GM23338 (cell line): ENCODE measurements at regions not wholly inside any gene's neighbourhood (a gene's known extent, or its start where the extent isn't known, plus 50 kb on each side); places are given as distances from the start of the nearest gene placed in this dataset.

Source experiments
- ATAC-seq: fragments of 200-7000 bp; cut with Tn5 transposase; 3 replicates; pipeline ENCODE4 v1.9.1; 2020
- DNase-seq: peaks from one replicate; pipeline ENCODE4 v3.0.0-alpha.2; 2015; ENCODE audit warnings: low spot score
- H2AFZ ChIP-seq: fragments of 200-600 bp; sonication (generic); 2 replicates; pipeline ENCODE4 v1.8.0; 2016; ENCODE audit warnings: antibody characterized with exemption, mild to moderate bottlenecking, moderate library complexity
- H3F3A ChIP-seq: fragments of 200-600 bp; sonication (generic); replicated peaks from 2 replicates; pipeline ENCODE4 v1.8.0; 2017; ENCODE audit warnings: antibody characterized with exemption, mixed run types, low read depth
- H3K27ac ChIP-seq: fragments of 200-600 bp; sonication (generic); 2 replicates; pipeline ENCODE4 v1.6.1; 2016; ENCODE audit warnings: low read depth
- H3K27me3 ChIP-seq: fragments of 200-600 bp; sonication (generic); 2 replicates; pipeline ENCODE4 v1.8.0; 2016; ENCODE audit warnings: mild to moderate bottlenecking, mixed run types, moderate library complexity; ENCODE audit not compliant: insufficient read depth
- H3K36me3 ChIP-seq: fragments of 200-600 bp; sonication (generic); 2 replicates; pipeline ENCODE4 v1.8.0; 2016; ENCODE audit warnings: mild to moderate bottlenecking; ENCODE audit not compliant: insufficient read depth
- H3K4me1 ChIP-seq: fragments of 200-600 bp; sonication (generic); 2 replicates; pipeline ENCODE4 v1.8.0; 2016; ENCODE audit warnings: mild to moderate bottlenecking, moderate library complexity; ENCODE audit not compliant: insufficient read depth
- H3K4me2 ChIP-seq: fragments of 200-600 bp; sonication (generic); 2 replicates; pipeline ENCODE4 v1.7.1; 2017; ENCODE audit warnings: mixed run types
- H3K4me3 ChIP-seq: fragments of 200-600 bp; sonication (generic); 2 replicates; pipeline ENCODE4 v1.6.1; 2016; ENCODE audit warnings: mixed run types
- H3K79me2 ChIP-seq: fragments of 200-600 bp; sonication (generic); replicated peaks from 2 replicates; pipeline ENCODE4 v1.8.0; 2017; ENCODE audit warnings: mild to moderate bottlenecking; ENCODE audit not compliant: insufficient read depth
- H3K9me2 ChIP-seq: fragments of 200-600 bp; sonication (generic); 2 replicates; pipeline ENCODE4 v1.8.0; 2017; ENCODE audit not compliant: insufficient read depth
- H4K20me1 ChIP-seq: fragments of 200-600 bp; sonication (generic); replicated peaks from 2 replicates; pipeline ENCODE4 v1.8.0; 2017; ENCODE audit warnings: mild to moderate bottlenecking; ENCODE audit not compliant: insufficient read depth
- H3K27ac Mint-ChIP-seq: 2 replicates; pipeline ENCODE4 v1.8.0; 2020; ENCODE audit warnings: inconsistent platforms, mild to moderate bottlenecking, moderate library complexity, mixed read lengths
- H3K27me3 Mint-ChIP-seq: 3 replicates; pipeline ENCODE4 v1.8.0; 2022; ENCODE audit warnings: low read depth, mild to moderate bottlenecking, moderate library complexity, mixed read lengths, inconsistent platforms; ENCODE audit not compliant: insufficient read depth, poor library complexity
- H3K36me3 Mint-ChIP-seq: 3 replicates; pipeline ENCODE4 v1.8.0; 2021; ENCODE audit warnings: low read depth, mild to moderate bottlenecking, inconsistent platforms, moderate library complexity, mixed read lengths
- H3K4me1 Mint-ChIP-seq: 3 replicates; pipeline ENCODE4 v1.8.0; 2020; ENCODE audit warnings: mild to moderate bottlenecking, inconsistent platforms, mixed read lengths
- H3K4me3 Mint-ChIP-seq: 3 replicates; pipeline ENCODE4 v1.8.0; 2021; ENCODE audit warnings: moderate library complexity, mild to moderate bottlenecking, inconsistent platforms, mixed read lengths
- H3K9me3 Mint-ChIP-seq: 3 replicates; pipeline ENCODE4 v1.8.0; 2020; ENCODE audit warnings: moderate library complexity, mild to moderate bottlenecking, inconsistent platforms, mixed read lengths
- CREB1 ChIP-seq: fragments of 250-450 bp; sonication (Bioruptor Pico); IDR thresholded peaks from 2 replicates; pipeline ENCODE4 v1.5.0; 2020; ENCODE audit warnings: low read depth, mild to moderate bottlenecking, moderate library complexity
- CTCF ChIP-seq, 2 experiments: fragments of 200-600 bp in 1 of 2; sonication (generic) in 1 of 2; conservative IDR thresholded peaks; 2 replicates each; pipeline versions ENCODE4 v1.5.1 to v1.6.1; 2016 to 2017; ENCODE audit warnings: antibody characterized with exemption in 2 of 2, low read depth in 2 of 2, mild to moderate bottlenecking in 2 of 2, moderate library complexity in 1 of 2
- ETS1 ChIP-seq: IDR thresholded peaks from 2 replicates; pipeline ENCODE4 v1.6.1; 2016; ENCODE audit warnings: antibody characterized with exemption
- EZH2 ChIP-seq: fragments of 200-600 bp; sonication (generic); IDR thresholded peaks from one replicate; pipeline ENCODE4 v1.8.0; 2017; ENCODE audit warnings: antibody characterized with exemption, mild to moderate bottlenecking, low read depth; ENCODE audit not compliant: unreplicated experiment
- JUNB ChIP-seq: IDR thresholded peaks from one replicate; pipeline ENCODE4 v1.6.1; 2016; ENCODE audit warnings: antibody characterized with exemption; ENCODE audit not compliant: unreplicated experiment
- NANOG ChIP-seq: IDR thresholded peaks from 2 replicates; pipeline ENCODE4 v1.6.1; 2016; ENCODE audit warnings: antibody characterized with exemption, borderline replicate concordance
- POLR2AphosphoS5 ChIP-seq: IDR thresholded peaks from 2 replicates; pipeline ENCODE4 v1.6.1; 2016; ENCODE audit warnings: antibody characterized with exemption, low read depth
- REST ChIP-seq: IDR thresholded peaks from one replicate; pipeline ENCODE4 v1.6.1; 2018; ENCODE audit warnings: antibody characterized with exemption; ENCODE audit not compliant: unreplicated experiment
- STAT1 ChIP-seq: IDR thresholded peaks from one replicate; pipeline ENCODE4 v1.6.1; 2016; ENCODE audit warnings: antibody characterized with exemption; ENCODE audit not compliant: unreplicated experiment
- ZNF114 ChIP-seq: fragments of 250-450 bp; sonication (Bioruptor Pico); IDR thresholded peaks from 2 replicates; pipeline ENCODE4 v1.5.0; 2020; ENCODE audit warnings: mild to moderate bottlenecking, moderate library complexity
- ZNF331 ChIP-seq: fragments of 250-450 bp; sonication (Bioruptor Pico); IDR thresholded peaks from 2 replicates; pipeline ENCODE4 v1.5.0; 2020; ENCODE audit warnings: low read depth, mild to moderate bottlenecking, moderate library complexity

GRCh38 chr10:6361869-6362268, 159.1 kb downstream of the PFKFB3 start:
- no peak overlapping the region for H3K27ac ChIP-seq

GRCh38 chr10:6362879-6363278, 160.1 kb downstream of the PFKFB3 start:
- ATAC-seq = no peak
- Histone ChIP-seq H3K27ac (no peak overlapping the region), H3K4me1 (peaks cover 31% of the 10 kb centered on the region), H3K79me2 (no peaks in the 10 kb centered on the region), H4K20me1 (no peaks in the 10 kb centered on the region), H2AFZ (no peak overlapping the region), H3K36me3 (no peaks in the 10 kb centered on the region; the same call in 1 of the 2 replicates), H3K4me2 (no peak overlapping the region), H3K9me2 (no peaks in the 10 kb centered on the region), H3K4me3 (no peak overlapping the region), H3F3A (no peaks in the 10 kb centered on the region), H3K27me3 (no peaks in the 10 kb centered on the region)
- Mint-ChIP-seq H3K27me3 (peaks cover 2% of the 10 kb centered on the region), H3K4me1 (peaks cover 22% of the 10 kb centered on the region), H3K4me3 (no peak overlapping the region), H3K36me3 (no peaks in the 10 kb centered on the region; the same call in 2 of the 3 replicates), H3K27ac (no peak overlapping the region), H3K9me3 (peaks cover 9% of the 10 kb centered on the region; the same call in 1 of the 3 replicates)
- DNase-seq = no peak
- TF ChIP-seq CREB1 (CRISPR knock-in tag) (no peak), REST (no peak), EZH2 (no peak), CTCF (conservative IDR thresholded peaks at IDR 0.05; ENCODE audit: low read depth in 2 of 2) (no peak), JUNB (no peak), POLR2AphosphoS5 (no peak), ETS1 (no peak), ZNF114 (CRISPR knock-in tag) (no peak), ZNF331 (CRISPR knock-in tag) (no peak)

More at GRCh38 chr10:6361869-6362268, 159.1 kb downstream of the PFKFB3 start:
- H4K20me1 ChIP-seq = no peaks in the 10 kb centered on the region
- ATAC-seq (no peak), DNase-seq (no peak)
- no peaks in the 10 kb centered on the region for H3K9me2 ChIP-seq
- no peaks in the 10 kb centered on the region for H3K79me2 ChIP-seq
- H3K27me3 ChIP-seq = no peaks in the 10 kb centered on the region
- no peak overlapping the region for H3K27ac Mint-ChIP-seq
- H3K36me3 Mint-ChIP-seq = peaks cover 3% of the 10 kb centered on the region; the same call in 2 of the 3 replicates
- no peak overlapping the region for H3K4me2 ChIP-seq
- H3K9me3 Mint-ChIP-seq = peaks cover 13% of the 10 kb centered on the region
- no peak overlapping the region for H3K4me3 ChIP-seq
- peaks cover 2% of the 10 kb centered on the region for H3K27me3 Mint-ChIP-seq
- no peak overlapping the region for H2AFZ ChIP-seq
- peaks cover 20% of the 10 kb centered on the region for H3K4me1 Mint-ChIP-seq
- no peaks in the 10 kb centered on the region; the same call in 1 of the 2 replicates for H3K36me3 ChIP-seq
- H3K4me3 Mint-ChIP-seq = no peak overlapping the region
- no peaks in the 10 kb centered on the region for H3F3A ChIP-seq
- peaks cover 22% of the 10 kb centered on the region for H3K4me1 ChIP-seq
- TF ChIP-seq ZNF114 (CRISPR knock-in tag) (no peak), NANOG (no peak), STAT1 (no peak), REST (no peak), POLR2AphosphoS5 (no peak), CREB1 (CRISPR knock-in tag) (no peak), EZH2 (no peak)
